Glutamatergic neuron (in vitro differentiated cells): ENCODE measurements at regions not wholly inside any gene's neighbourhood (a gene's known extent, or its start where the extent isn't known, plus 50 kb on each side); places are given as distances from the start of the nearest gene placed in this dataset.

Experiments used
- DNase-seq: peaks from one replicate; pipeline ENCODE4 v3.0.0; 2022
- H3K27ac Mint-ChIP-seq: one replicate; pipeline ENCODE4 v1.8.0; 2020; ENCODE audit warnings: mild to moderate bottlenecking, mixed read lengths, inconsistent platforms; ENCODE audit not compliant: unreplicated experiment
- H3K27me3 Mint-ChIP-seq: one replicate; pipeline ENCODE4 v1.8.0; 2020; ENCODE audit warnings: mild to moderate bottlenecking, moderate library complexity, mixed read lengths, inconsistent platforms; ENCODE audit not compliant: unreplicated experiment
- H3K36me3 Mint-ChIP-seq: one replicate; pipeline ENCODE4 v1.8.0; 2020; ENCODE audit warnings: mild to moderate bottlenecking, mixed read lengths, inconsistent platforms; ENCODE audit not compliant: unreplicated experiment
- H3K4me1 Mint-ChIP-seq: one replicate; pipeline ENCODE4 v1.8.0; 2020; ENCODE audit warnings: mild to moderate bottlenecking, low read depth, mixed read lengths, inconsistent platforms; ENCODE audit not compliant: unreplicated experiment
- H3K4me3 Mint-ChIP-seq: one replicate; pipeline ENCODE4 v1.8.0; 2020; ENCODE audit warnings: mild to moderate bottlenecking, mixed read lengths, inconsistent platforms; ENCODE audit not compliant: unreplicated experiment
- H3K9me3 Mint-ChIP-seq: one replicate; pipeline ENCODE4 v1.8.0; 2020; ENCODE audit warnings: mild to moderate bottlenecking, moderate library complexity, mixed read lengths, inconsistent platforms; ENCODE audit not compliant: unreplicated experiment
- CTCF ChIP-seq: fragments of 200-600 bp; sonication (generic); IDR thresholded peaks from one replicate; pipeline ENCODE4 v1.5.0; 2021; ENCODE audit not compliant: partially characterized antibody, unreplicated experiment

DNA sequence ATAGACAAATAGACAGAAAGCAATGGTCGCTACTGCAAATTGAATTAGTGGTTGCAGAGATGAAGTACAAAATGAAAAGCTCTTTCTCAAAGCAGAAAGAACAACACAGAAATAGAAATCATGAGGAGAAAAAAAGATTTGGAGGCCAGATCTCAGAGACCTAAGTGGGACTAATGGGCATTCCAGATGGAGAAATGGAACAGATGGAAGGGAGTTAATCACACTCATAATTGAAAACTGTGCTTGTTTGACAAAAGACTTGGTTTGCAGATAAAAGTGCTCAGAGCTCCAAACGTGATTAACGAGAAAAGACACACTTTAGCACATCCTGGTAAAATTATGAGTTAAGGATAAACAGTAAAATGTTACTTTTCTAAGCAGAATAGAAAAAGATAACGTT is 58.1 kb upstream of the SNRPB2 start:
- H3K27me3 Mint-ChIP-seq, result peaks cover 2% of the 10 kb centered on the region

GRCh38 chr20:16666272-16666671 is 63.6 kb upstream of the SNRPB2 start:
- Mint-ChIP-seq H3K4me3 (no peak overlapping the region), H3K9me3 (peaks cover 9% of the 10 kb centered on the region), H3K27ac (no peak overlapping the region), H3K27me3 (peaks cover 9% of the 10 kb centered on the region), H3K36me3 (no peaks in the 10 kb centered on the region), H3K4me1 (peaks cover 37% of the 10 kb centered on the region)
- peak; percentile 38 for TF ChIP-seq CTCF
- DNase-seq, result no peak

More for the DNA sequence above, 58.1 kb upstream of the SNRPB2 start:
- Mint-ChIP-seq H3K36me3 (peaks cover 3% of the 10 kb centered on the region), H3K27ac (peak overlapping the region; percentile 85), H3K4me3 (no peak overlapping the region), H3K4me1 (peaks cover 16% of the 10 kb centered on the region), H3K9me3 (peaks cover 5% of the 10 kb centered on the region)
- no peak for DNase-seq
- no peak for TF ChIP-seq CTCF

DNA sequence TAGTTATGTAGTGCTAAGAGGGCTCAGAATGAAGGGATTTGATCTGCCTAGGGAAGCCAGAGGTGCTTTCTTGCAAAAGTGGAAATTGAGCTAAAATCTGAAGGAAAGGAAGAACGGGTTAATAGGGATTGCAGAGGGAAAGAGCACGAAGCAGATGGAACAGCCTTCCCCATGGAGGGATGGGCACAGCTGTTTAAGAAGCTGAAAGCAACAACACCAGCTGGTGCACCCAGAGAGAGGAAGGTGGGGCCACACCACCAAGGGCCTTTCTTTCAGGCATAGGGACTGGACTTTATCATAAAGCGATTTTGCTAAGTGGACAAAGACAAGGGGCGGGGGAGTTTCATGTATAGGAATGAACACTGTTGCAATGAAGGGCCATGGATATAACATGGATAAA is 65.8 kb upstream of the SNRPB2 start:
- H3K36me3 Mint-ChIP-seq, result no peaks in the 10 kb centered on the region
- H3K27ac Mint-ChIP-seq, result peak overlapping the region; percentile 89
- H3K9me3 Mint-ChIP-seq, result peaks cover 7% of the 10 kb centered on the region
- H3K4me1 Mint-ChIP-seq, result peaks cover 36% of the 10 kb centered on the region
- H3K27me3 Mint-ChIP-seq, result peaks cover 9% of the 10 kb centered on the region
- TF ChIP-seq CTCF, result no peak
- peak overlapping the region; percentile 46 for H3K4me3 Mint-ChIP-seq
- peak; percentile 62 for DNase-seq

DNA sequence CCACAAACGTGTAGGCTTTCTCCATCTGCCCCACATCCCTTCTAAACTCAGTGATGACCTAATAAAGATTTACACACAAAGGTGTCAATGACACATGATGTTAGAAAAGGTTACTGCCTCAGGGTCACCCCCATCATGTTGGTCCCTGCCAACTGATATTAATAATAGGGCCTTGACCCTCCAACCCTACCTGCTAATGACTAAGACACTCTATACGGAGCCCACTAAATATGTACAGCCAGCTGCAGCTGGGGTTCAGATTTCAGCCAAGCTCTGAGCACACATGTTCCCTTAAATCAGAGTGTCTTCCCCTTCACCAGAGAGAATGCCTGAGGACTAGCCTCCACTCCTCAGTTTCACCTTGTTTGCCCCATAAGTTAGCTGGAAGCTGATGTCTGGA is 67.4 kb upstream of the SNRPB2 start:
- DNase-seq, result no peak
- H3K36me3 Mint-ChIP-seq, result no peaks in the 10 kb centered on the region
- no peak overlapping the region for H3K4me3 Mint-ChIP-seq
- peaks cover 6% of the 10 kb centered on the region for H3K27me3 Mint-ChIP-seq
- peak overlapping the region; percentile 78 for H3K27ac Mint-ChIP-seq
- no peak for TF ChIP-seq CTCF
- peaks cover 26% of the 10 kb centered on the region for H3K4me1 Mint-ChIP-seq
- H3K9me3 Mint-ChIP-seq, result peaks cover 8% of the 10 kb centered on the region

- Mint-ChIP-seq H3K27me3 (peaks cover 6% of the 10 kb centered on the region), H3K27ac (peak overlapping the region; percentile 78), H3K4me1 (peaks cover 26% of the 10 kb centered on the region), H3K4me3 (no peak overlapping the region), H3K9me3 (peaks cover 13% of the 10 kb centered on the region), H3K36me3 (no peaks in the 10 kb centered on the region)
- DNase-seq, result no peak
- TF ChIP-seq CTCF, result no peak
Measured at GRCh38 chr20:16661756-16662155, 68.1 kb upstream of the SNRPB2 start.
